RWPE1 (cell line): ENCODE measurements at regions not wholly inside any gene's neighbourhood (a gene's known extent, or its start where the extent isn't known, plus 50 kb on each side); places are given as distances from the start of the nearest gene placed in this dataset.
A peak's percentile ranks its signal among the peaks of the same experiment; 100 is the strongest.

ENCODE experiments used
- CTCF ChIA-PET: fragments of 350-600 bp; sonication (Branson Sonifier 250); formaldehyde crosslinking; extraction: SDS; loops from one replicate; lab custom pipeline; 2021; lab: Yijun Ruan, JAX
- POLR2A ChIA-PET: fragments of 400-600 bp; formaldehyde crosslinking; extraction: SDS; loops from one replicate; lab custom pipeline; 2020; ENCODE audit warnings: antibody characterized with exemption; ENCODE audit not compliant: low non-redundant PET; lab: Yijun Ruan, JAX
- DNase-seq: peaks from one replicate; pipeline ENCODE4 v3.0.0; 2012; ENCODE audit warnings: low spot score
- H3K27ac ChIP-seq: fragments of 450-650 bp; 2 replicates; pipeline ENCODE4 v1.5.1; 2017
- TF ChIP-seq, protein P1 (sequence below): fragments of 450-650 bp; conservative IDR thresholded peaks from 2 replicates; pipeline ENCODE4 v1.5.1; 2017; ENCODE audit warnings: low read depth, mild to moderate bottlenecking

DNA sequence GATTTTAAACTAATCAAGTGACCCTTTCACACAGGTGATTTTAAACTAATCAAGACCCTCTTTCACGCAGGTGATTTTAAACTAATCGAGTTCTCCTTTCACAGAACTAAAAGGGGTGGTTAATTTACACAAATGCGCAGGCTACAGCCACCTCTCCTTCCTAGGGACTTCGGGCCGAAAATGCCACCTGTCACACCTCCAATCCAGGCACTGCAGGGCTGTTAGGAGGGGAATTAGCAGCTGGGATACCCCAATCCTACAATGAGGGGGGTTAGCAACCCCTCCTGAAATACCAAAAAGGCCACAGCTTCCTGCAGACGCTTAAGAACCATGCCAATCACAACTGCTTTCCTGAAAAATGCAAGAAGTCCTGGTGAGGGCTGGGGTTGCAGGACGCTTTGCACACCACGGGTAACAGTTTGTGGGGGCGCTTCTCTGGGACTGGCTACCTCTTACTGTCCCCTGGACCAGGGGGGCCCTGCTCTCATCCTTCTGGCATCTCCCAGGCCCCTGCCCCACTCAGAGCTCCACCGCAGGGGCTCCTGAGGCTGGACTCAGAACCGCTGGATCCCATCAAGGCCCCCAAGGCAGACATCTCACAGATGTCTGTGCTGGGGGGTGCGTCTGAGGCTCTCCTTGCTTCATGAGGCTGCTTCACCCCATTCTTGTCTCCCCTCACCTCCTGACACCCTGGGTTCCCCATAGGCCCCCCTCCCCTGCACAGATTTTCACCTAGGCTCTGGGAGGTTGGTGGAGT, 145.9 kb downstream of the OR4M2 start:
- TF ChIP-seq, protein P1, sequence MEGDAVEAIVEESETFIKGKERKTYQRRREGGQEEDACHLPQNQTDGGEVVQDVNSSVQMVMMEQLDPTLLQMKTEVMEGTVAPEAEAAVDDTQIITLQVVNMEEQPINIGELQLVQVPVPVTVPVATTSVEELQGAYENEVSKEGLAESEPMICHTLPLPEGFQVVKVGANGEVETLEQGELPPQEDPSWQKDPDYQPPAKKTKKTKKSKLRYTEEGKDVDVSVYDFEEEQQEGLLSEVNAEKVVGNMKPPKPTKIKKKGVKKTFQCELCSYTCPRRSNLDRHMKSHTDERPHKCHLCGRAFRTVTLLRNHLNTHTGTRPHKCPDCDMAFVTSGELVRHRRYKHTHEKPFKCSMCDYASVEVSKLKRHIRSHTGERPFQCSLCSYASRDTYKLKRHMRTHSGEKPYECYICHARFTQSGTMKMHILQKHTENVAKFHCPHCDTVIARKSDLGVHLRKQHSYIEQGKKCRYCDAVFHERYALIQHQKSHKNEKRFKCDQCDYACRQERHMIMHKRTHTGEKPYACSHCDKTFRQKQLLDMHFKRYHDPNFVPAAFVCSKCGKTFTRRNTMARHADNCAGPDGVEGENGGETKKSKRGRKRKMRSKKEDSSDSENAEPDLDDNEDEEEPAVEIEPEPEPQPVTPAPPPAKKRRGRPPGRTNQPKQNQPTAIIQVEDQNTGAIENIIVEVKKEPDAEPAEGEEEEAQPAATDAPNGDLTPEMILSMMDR: no peak
- no peak for DNase-seq
- CTCF ChIA-PET: interaction anchor here (2.9 kb wide), 1 partner anchor 1870 kb away, joined by 13 read pairs; no protein-coding TSS in a partner anchor
- POLR2A ChIA-PET: no interaction called here
- H3K27ac ChIP-seq: no peak overlapping the region

DNA sequence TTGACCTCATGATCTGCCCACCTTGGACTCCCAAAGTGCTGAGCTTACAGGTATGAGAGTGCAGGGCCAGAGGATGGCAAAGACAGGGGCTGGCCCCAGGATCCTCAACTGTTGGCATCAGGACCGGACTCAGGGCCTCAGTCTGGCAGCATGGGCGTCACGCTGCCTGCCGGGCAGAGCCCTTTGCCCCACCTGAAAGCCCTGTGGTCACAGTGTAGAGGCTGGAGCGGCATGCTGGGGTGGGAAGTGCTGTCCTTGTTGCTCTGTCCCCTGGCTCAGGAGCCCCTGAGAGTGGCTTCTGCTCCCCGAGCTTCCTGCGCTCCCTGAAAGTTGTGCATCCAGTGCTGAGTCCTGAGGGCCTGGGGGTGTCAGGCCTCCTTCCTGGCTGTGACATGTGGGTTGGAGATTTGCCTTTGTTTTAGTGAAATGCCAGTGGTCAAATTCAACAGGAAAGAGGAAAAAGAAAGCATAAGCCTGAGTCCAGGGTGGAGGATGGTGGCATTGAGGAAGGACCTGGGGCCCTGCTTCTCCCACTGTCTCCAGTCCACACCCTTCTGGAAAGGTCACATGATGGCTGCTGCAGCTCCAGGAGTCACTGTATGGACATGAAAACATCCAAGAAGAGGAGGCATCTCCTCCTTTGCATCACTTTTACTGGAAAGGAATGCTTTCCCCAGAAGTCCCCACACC, 147.2 kb downstream of the OR4M2 start:
- TF ChIP-seq, protein P1: no peak
- ChIA-PET POLR2A (no interaction called here), CTCF (no interaction called here)
- peak overlapping the region; percentile 3; the same call in 1 of the 2 replicates for H3K27ac ChIP-seq
- DNase-seq: no peak

DNA sequence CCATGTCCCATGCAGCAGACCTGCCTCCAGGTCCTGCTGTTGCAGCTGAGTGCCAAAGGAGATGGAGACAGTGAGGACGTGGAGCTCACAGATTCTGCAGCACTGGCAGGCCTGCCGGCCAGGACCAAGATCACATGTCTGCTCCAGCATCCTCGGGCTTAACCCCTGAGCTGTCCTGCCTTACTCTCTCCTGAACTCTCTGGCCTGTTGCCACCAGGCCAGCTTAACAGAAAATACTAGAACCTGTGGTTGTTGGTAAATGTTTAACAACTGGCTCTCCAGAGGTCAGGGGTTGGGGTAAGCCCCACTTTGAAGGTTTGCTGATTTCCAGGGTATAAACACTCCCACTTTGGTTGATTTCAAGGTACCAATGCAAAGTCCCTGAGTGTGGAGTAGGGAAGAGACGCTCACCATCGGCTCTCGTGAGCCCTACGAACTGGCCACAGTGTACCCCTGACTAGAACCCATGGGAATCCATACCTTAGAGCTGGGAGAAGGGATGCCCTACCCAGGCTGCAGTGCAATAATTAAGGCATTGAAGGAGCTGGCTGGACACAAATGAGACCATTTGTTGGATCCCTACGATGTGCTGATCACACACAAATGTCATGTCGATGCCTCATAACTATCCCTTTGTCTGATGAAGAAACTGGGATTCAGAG, 147.9 kb downstream of the OR4M2 start:
- no peak for DNase-seq
- TF ChIP-seq, protein P1: no peak
- ChIA-PET CTCF (interaction anchor here (0.6 kb wide), 1 partner anchor 808 kb away, joined by 5 read pairs; no protein-coding TSS in a partner anchor), POLR2A (no interaction called here)
- H3K27ac ChIP-seq: peak overlapping the region; percentile 3; the same call in 1 of the 2 replicates

DNA sequence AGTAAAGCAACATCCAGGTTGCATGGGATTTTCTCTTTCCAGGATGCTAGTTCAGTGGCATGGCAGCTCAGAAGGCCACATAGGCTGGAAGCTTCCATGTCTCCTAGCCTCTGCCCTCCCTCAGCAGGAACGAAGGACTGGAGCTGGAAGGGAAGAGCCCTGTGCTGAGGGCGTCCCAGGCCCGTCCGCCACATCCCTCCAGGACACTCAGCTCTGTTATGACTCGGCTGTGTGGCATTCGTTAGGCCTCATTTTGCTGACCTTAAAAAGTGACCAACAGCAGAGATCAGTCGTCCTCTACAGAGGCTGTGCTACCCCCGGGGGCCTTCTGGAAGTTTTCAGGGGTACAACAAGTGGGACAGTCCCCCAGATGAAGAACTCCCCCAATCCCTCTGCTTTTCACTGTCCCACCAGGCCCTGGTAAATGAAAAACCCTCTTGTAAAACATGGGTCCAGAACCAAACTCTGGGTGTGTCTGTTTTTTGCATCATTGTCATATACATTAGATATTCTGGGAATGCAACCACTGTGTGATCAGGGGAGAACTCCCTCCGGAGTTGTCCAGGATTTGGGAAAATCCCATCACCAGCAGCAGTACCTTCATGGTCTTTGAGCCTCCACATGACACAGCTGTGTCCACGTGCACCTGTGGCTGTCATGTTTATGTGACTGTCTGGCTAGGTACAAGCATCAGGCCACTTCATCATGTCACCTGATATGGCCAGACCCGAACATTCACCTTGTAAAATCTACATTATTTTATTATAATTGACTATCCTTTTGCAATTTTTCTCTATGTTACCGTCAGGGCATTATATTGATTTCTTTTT, 149.9 kb downstream of the OR4M2 start:
- peak overlapping the region; percentile 12; the same call in 1 of the 2 replicates for H3K27ac ChIP-seq
- POLR2A ChIA-PET: no interaction called here
- DNase-seq: no peak
- TF ChIP-seq, protein P1: no peak
- CTCF ChIA-PET: no interaction called here

DNA sequence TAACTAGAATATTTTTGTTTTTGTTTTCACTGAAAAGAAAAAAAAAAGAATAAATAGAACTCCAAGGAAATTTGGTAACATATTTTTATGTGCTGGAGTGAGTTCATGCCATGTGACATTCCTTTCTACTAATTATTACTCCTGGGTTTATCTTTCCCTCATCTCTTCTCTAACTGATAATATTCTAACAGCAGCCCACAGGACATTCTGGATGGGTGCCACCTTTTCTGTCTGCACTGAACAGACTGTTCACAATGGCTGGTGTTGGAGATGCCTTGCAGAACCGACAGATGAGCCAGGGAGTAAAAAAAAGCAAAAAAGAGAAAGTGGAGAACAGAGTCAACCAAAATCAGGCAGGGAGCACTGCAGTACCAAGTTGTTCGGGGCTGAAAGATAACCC, 151.3 kb downstream of the OR4M2 start:
- POLR2A ChIA-PET: no interaction called here
- CTCF ChIA-PET: no interaction called here
- no peak for DNase-seq
- TF ChIP-seq, protein P1: no peak
- H3K27ac ChIP-seq: no peak overlapping the region
